A549 (cell line): ENCODE measurements at regions not wholly inside any gene's neighbourhood (a gene's known extent, or its start where the extent isn't known, plus 50 kb on each side); places are given as distances from the start of the nearest gene placed in this dataset.
"Not testable (repeated sequence)": the region's sequence is repeated elsewhere in the genome, so short reads cannot be mapped to it uniquely, and the experiment has no call there.

Source experiments
- ATAC-seq, 2 experiments: fragments of 200-7000 bp in 1 of 2; fragments of >200 bp in 1 of 2; cut with Nextera tagmentation in 1 of 2; cut with Tn5 transposase in 1 of 2; 3 replicates each; pipeline versions ENCODE4 v1.8.0 to v1.9.1; 2018 to 2020; ENCODE audit warnings: mild to moderate bottlenecking in 1 of 2, moderate library complexity in 1 of 2
- CTCF ChIA-PET: fragments of 300-600 bp; sonication (Branson Sonifier 250); formaldehyde crosslinking; extraction: SDS; loops from one replicate; lab custom pipeline; 2021; ENCODE audit warnings: antibody characterized with exemption, inconsistent platforms; lab: Yijun Ruan, JAX
- POLR2A ChIA-PET: fragments of 350-600 bp; formaldehyde crosslinking; extraction: SDS; loops from one replicate; lab custom pipeline; 2021; ENCODE audit warnings: antibody characterized with exemption, inconsistent platforms; lab: Yijun Ruan, JAX
- DNase-seq, 2 experiments: peaks; one replicate each; pipeline versions ENCODE4 v3.0.0 to v3.0.0-alpha.2; 2011 to 2016; ENCODE audit warnings: low read depth in 1 of 2, low spot score in 1 of 2
- FAIRE-seq: peaks from 2 replicates; lab custom pipeline; 2011; peaks lifted over from hg19 to GRCh38; lab: Jason Lieb, UNC
- H3K27ac ChIP-seq, 2 experiments: fragments of >200 bp; sonication (Bioruptor Twin); formaldehyde crosslinking; 3 replicates each; pipeline ENCODE4 v1.5.1; 2016 to 2017
- H3K4me1 ChIP-seq: fragments of >200 bp; sonication (Bioruptor Twin); formaldehyde crosslinking; 3 replicates; pipeline ENCODE4 v1.6.1; 2016
- H3K4me2 ChIP-seq: fragments of >200 bp; sonication (Bioruptor Twin); formaldehyde crosslinking; 3 replicates; pipeline ENCODE4 v1.6.1; 2016
- H3K4me3 ChIP-seq: fragments of >200 bp; sonication (Bioruptor Twin); formaldehyde crosslinking; 3 replicates; pipeline ENCODE4 v1.5.1; 2016
- H3K9me3 ChIP-seq: fragments of >200 bp; sonication (Bioruptor Twin); formaldehyde crosslinking; 3 replicates; pipeline ENCODE4 v1.6.1; 2016
- BHLHE40 ChIP-seq: IDR thresholded peaks from 2 replicates; pipeline ENCODE4 v1.6.1; 2012; ENCODE audit warnings: low read depth, low read length, inconsistent platforms
- CHD4 ChIP-seq: fragments of 200-600 bp; sonication (generic); IDR thresholded peaks from 2 replicates; pipeline ENCODE4 v1.6.1; 2016; ENCODE audit warnings: antibody characterized with exemption, mild to moderate bottlenecking, borderline replicate concordance
- EP300 ChIP-seq, 2 experiments: fragments of >200 bp; sonication (Bioruptor Twin); formaldehyde crosslinking; IDR thresholded peaks; 2 replicates in 1 of 2; 3 replicates in 1 of 2; pipeline ENCODE4 v1.6.1; 2016 to 2017
- FOSB ChIP-seq: fragments of 250-450 bp; sonication (Bioruptor Pico); IDR thresholded peaks from 2 replicates; pipeline ENCODE4 v1.5.0; 2020; ENCODE audit warnings: mild to moderate bottlenecking, moderate library complexity
- FOSL2 ChIP-seq, 2 experiments: fragments of 450-650 bp in 1 of 2; fragments of >200 bp in 1 of 2; sonication (Bioruptor Twin) in 1 of 2; formaldehyde crosslinking; IDR thresholded peaks; 2 replicates each; pipeline versions ENCODE4 v1.5.0 to v1.6.1; 2016 to 2020; ENCODE audit warnings: mild to moderate bottlenecking in 1 of 2, moderate library complexity in 1 of 2
- FOXS1 ChIP-seq: fragments of 250-450 bp; sonication (Bioruptor Pico); IDR thresholded peaks from 2 replicates; pipeline ENCODE4 v1.5.0; 2020; ENCODE audit warnings: mild to moderate bottlenecking, moderate library complexity
- HEYL ChIP-seq: fragments of 250-450 bp; sonication (Bioruptor Pico); IDR thresholded peaks from 2 replicates; pipeline ENCODE4 v1.8.0; 2021; ENCODE audit warnings: mild to moderate bottlenecking, moderate library complexity
- HOXB5 ChIP-seq: fragments of 250-450 bp; sonication (Bioruptor Pico); IDR thresholded peaks from 2 replicates; pipeline ENCODE4 v1.5.0; 2020; ENCODE audit warnings: mild to moderate bottlenecking, moderate library complexity
- JUNB ChIP-seq: fragments of >200 bp; sonication (Bioruptor Twin); formaldehyde crosslinking; IDR thresholded peaks from 2 replicates; pipeline ENCODE4 v1.6.1; 2016
- KDM1A ChIP-seq: fragments of 200-600 bp; sonication (generic); IDR thresholded peaks from 2 replicates; pipeline ENCODE4 v1.6.1; 2016; ENCODE audit warnings: low read depth, mild to moderate bottlenecking
- KDM5A ChIP-seq: fragments of 200-600 bp; sonication (generic); IDR thresholded peaks from 2 replicates; pipeline ENCODE4 v1.6.1; 2016; ENCODE audit warnings: antibody characterized with exemption, mild to moderate bottlenecking
- MAFK ChIP-seq: fragments of 450-650 bp; IDR thresholded peaks from 2 replicates; pipeline ENCODE4 v1.6.1; 2014; ENCODE audit not compliant: partially characterized antibody
- MAZ ChIP-seq: fragments of 150-350 bp; IDR thresholded peaks from 2 replicates; pipeline ENCODE4 v1.6.1; 2014; ENCODE audit warnings: antibody characterized with exemption, low read depth, low read length, borderline replicate concordance
- MYC ChIP-seq: IDR thresholded peaks from 2 replicates; pipeline ENCODE4 v1.6.1; 2012; ENCODE audit warnings: mild to moderate bottlenecking, inconsistent platforms, low read length, improper control_type of control experiment, borderline replicate concordance
- NR3C1 ChIP-seq: fragments of >200 bp; sonication (Bioruptor Twin); formaldehyde crosslinking; IDR thresholded peaks from 3 replicates; pipeline ENCODE4 v1.6.1; 2017
- RNF2 ChIP-seq: fragments of 200-600 bp; sonication (generic); IDR thresholded peaks from 2 replicates; pipeline ENCODE4 v1.6.1; 2016; ENCODE audit warnings: low read depth, mild to moderate bottlenecking, antibody characterized with exemption, moderate library complexity, borderline replicate concordance
- WGBS: methylation state at CpG from one replicate; pipeline ENCODE4 v1.1.6; 2017; ENCODE audit errors: missing lambda C conversion rate; 5-methylcytosine and 5-hydroxymethylcytosine counted together
- TF ChIP-seq, protein P1 (sequence below): IDR thresholded peaks from 2 replicates; pipeline ENCODE4 v1.6.1; 2012
- TF ChIP-seq, protein P2 (sequence below): fragments of >200 bp; sonication (Bioruptor Twin); formaldehyde crosslinking; IDR thresholded peaks from 2 replicates; pipeline ENCODE4 v1.6.1; 2016
- TF ChIP-seq, protein P3 (sequence below): fragments of 450-650 bp; IDR thresholded peaks from 2 replicates; pipeline ENCODE4 v1.6.1; 2014; ENCODE audit warnings: antibody characterized with exemption
- TF ChIP-seq, protein P4 (sequence below): fragments of 250-450 bp; sonication (Bioruptor Pico); IDR thresholded peaks from 2 replicates; pipeline ENCODE4 v1.5.0; 2020; ENCODE audit warnings: low read depth, mild to moderate bottlenecking, moderate library complexity
- TF ChIP-seq, protein P5 (sequence below): IDR thresholded peaks from 2 replicates; pipeline ENCODE4 v1.6.1; 2012
- TF ChIP-seq, protein P6 (sequence below): fragments of 200-600 bp; sonication (generic); IDR thresholded peaks from 2 replicates; pipeline ENCODE4 v1.6.1; 2016; ENCODE audit warnings: antibody characterized with exemption, mild to moderate bottlenecking, moderate library complexity

DNA sequence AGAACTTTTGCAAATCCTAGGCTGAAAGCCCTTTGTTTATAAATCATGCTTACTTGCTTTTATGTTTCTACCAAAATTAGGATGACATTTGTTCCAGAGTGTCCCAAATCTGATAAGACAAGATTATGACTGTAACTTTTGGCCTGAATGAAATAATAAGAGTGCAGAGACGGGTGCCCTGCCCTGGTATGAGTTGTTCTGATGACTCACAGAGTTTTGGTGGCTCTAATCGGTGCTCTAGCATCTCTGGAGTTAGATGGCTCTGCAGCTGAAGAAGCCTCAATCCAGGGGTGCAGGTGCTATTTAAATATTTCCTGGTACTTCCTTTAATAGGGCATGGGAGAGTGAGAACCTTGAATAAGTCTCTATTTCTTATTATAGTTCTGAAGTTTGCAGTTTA, 102.2 kb upstream of the ELMO1 start:
- no peak overlapping the region for H3K27ac ChIP-seq
- ChIA-PET CTCF (no interaction called here), POLR2A (no interaction called here)
- H3K4me2 ChIP-seq = no peak overlapping the region
- 6% methylated on average over 2 of the region's 2 CpGs for WGBS
- no peak for FAIRE-seq
- H3K9me3 ChIP-seq = no peaks in the 10 kb centered on the region
- H3K4me3 ChIP-seq = no peak overlapping the region
- ATAC-seq = no peak
- no peak for DNase-seq
- TF ChIP-seq, protein P1, sequence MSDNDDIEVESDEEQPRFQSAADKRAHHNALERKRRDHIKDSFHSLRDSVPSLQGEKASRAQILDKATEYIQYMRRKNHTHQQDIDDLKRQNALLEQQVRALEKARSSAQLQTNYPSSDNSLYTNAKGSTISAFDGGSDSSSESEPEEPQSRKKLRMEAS = no peak
- TF ChIP-seq FOXS1 (CRISPR knock-in tag) (no peak), MAFK (no peak), HEYL (CRISPR knock-in tag) (no peak), EP300 (IDR thresholded peaks at IDR 0.05) (no peak), JUNB (no peak)
- TF ChIP-seq, protein P2, sequence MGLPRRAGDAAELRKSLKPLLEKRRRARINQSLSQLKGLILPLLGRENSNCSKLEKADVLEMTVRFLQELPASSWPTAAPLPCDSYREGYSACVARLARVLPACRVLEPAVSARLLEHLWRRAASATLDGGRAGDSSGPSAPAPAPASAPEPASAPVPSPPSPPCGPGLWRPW = no peak
- no peaks in the 10 kb centered on the region for H3K4me1 ChIP-seq

DNA sequence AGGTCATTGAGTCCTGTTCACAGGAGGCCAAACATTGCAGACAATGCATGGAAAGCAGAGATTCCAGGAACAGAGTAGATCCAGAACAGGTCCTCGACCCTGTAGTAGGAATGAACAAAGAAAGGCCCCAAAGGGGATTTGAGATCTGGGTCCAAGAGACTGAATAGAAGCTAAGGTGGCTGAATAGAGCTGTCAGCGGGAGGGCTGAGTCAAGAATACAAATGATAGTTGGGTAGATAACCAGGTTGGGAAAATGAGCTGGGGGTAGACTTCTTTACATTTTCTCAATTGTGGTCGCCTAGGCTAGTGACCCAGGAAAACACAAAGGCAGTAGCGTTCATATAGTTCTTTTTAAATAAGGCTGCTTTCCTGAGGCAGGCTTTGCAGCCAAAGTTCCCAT, 103.4 kb upstream of the ELMO1 start:
- ChIA-PET CTCF (no interaction called here), POLR2A (no interaction called here)
- no peak for FAIRE-seq
- Histone ChIP-seq H3K27ac (no peak overlapping the region), H3K4me1 (no peaks in the 10 kb centered on the region), H3K4me3 (no peak overlapping the region), H3K9me3 (no peaks in the 10 kb centered on the region), H3K4me2 (no peak overlapping the region)
- TF ChIP-seq, protein P3, sequence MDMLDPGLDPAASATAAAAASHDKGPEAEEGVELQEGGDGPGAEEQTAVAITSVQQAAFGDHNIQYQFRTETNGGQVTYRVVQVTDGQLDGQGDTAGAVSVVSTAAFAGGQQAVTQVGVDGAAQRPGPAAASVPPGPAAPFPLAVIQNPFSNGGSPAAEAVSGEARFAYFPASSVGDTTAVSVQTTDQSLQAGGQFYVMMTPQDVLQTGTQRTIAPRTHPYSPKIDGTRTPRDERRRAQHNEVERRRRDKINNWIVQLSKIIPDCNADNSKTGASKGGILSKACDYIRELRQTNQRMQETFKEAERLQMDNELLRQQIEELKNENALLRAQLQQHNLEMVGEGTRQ = no peak
- TF ChIP-seq, protein P2 = no peak
- TF ChIP-seq KDM5A = no peak
- TF ChIP-seq RNF2 = no peak
- no peak for TF ChIP-seq CHD4
- no peak for TF ChIP-seq FOSL2 (IDR thresholded peaks at IDR 0.05)
- no peak for TF ChIP-seq FOSL2 (CRISPR knock-in tag; IDR thresholded peaks at IDR 0.05)
- TF ChIP-seq, protein P4, sequence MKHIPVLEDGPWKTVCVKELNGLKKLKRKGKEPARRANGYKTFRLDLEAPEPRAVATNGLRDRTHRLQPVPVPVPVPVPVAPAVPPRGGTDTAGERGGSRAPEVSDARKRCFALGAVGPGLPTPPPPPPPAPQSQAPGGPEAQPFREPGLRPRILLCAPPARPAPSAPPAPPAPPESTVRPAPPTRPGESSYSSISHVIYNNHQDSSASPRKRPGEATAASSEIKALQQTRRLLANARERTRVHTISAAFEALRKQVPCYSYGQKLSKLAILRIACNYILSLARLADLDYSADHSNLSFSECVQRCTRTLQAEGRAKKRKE (CRISPR knock-in tag) = no peak
- WGBS = 36% methylated on average over 4 of the region's 4 CpGs
- no peak for DNase-seq
- ATAC-seq = no peak

DNA sequence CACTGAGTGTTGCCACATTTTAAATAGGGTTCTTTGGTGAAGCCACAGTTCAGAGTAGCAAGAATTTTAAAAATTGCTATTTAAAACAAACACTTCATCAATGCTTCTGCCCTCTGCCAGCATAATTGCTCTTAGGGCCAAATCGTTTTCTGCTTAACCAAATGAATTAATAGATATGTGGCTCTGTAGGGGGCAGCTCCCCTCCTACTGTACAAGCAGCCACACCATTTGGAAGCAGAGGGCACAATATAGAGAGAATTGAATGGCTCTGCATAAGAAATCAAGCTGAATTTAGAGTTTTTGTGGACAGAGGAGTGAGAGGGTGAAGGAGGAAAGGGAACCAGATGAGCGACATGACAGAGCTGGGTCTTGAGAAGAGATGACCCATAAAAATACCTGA, 103.8 kb upstream of the ELMO1 start:
- H3K27ac ChIP-seq, POLR2A ChIA-PET: not testable (repeated sequence)

DNA sequence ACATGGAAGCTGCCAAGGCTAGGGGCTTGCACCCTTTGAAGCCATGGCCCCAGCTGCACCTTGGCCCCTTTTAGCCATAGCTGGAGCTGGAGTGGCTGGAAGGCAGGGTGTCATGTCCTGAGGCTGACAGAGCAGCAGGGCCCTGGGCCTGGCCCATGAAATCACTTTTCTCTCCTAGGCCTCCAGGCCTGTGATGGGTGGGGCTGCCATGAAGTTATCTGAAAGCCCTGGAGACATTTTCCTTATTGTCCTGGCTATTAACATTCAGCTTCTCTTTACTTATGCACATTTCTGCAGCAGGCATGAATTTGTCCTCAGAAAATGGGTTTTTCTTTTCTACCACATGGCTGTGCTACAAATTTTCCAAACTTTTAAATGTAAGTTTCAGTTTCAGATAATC, 106.9 kb upstream of the ELMO1 start:
- Histone ChIP-seq H3K9me3 (no peaks in the 10 kb centered on the region), H3K4me1 (peaks cover 5% of the 10 kb centered on the region; the same call in 1 of the 3 replicates), H3K4me2 (no peak overlapping the region), H3K27ac (no peak overlapping the region), H3K4me3 (no peak overlapping the region)
- ChIA-PET CTCF (no interaction called here), POLR2A (no interaction called here)
- DNase-seq (no peak), ATAC-seq (no peak), FAIRE-seq (no peak)
- no peak for TF ChIP-seq BHLHE40
- no peak for TF ChIP-seq HOXB5 (CRISPR knock-in tag)
- TF ChIP-seq, protein P5, sequence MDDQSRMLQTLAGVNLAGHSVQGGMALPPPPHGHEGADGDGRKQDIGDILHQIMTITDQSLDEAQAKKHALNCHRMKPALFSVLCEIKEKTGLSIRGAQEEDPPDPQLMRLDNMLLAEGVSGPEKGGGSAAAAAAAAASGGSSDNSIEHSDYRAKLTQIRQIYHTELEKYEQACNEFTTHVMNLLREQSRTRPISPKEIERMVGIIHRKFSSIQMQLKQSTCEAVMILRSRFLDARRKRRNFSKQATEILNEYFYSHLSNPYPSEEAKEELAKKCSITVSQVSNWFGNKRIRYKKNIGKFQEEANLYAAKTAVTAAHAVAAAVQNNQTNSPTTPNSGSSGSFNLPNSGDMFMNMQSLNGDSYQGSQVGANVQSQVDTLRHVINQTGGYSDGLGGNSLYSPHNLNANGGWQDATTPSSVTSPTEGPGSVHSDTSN = no peak
- no peak for TF ChIP-seq KDM5A
- no peak for TF ChIP-seq KDM1A
- no peak for TF ChIP-seq FOSB (CRISPR knock-in tag)
- no peak for TF ChIP-seq MAZ
- TF ChIP-seq, protein P6, sequence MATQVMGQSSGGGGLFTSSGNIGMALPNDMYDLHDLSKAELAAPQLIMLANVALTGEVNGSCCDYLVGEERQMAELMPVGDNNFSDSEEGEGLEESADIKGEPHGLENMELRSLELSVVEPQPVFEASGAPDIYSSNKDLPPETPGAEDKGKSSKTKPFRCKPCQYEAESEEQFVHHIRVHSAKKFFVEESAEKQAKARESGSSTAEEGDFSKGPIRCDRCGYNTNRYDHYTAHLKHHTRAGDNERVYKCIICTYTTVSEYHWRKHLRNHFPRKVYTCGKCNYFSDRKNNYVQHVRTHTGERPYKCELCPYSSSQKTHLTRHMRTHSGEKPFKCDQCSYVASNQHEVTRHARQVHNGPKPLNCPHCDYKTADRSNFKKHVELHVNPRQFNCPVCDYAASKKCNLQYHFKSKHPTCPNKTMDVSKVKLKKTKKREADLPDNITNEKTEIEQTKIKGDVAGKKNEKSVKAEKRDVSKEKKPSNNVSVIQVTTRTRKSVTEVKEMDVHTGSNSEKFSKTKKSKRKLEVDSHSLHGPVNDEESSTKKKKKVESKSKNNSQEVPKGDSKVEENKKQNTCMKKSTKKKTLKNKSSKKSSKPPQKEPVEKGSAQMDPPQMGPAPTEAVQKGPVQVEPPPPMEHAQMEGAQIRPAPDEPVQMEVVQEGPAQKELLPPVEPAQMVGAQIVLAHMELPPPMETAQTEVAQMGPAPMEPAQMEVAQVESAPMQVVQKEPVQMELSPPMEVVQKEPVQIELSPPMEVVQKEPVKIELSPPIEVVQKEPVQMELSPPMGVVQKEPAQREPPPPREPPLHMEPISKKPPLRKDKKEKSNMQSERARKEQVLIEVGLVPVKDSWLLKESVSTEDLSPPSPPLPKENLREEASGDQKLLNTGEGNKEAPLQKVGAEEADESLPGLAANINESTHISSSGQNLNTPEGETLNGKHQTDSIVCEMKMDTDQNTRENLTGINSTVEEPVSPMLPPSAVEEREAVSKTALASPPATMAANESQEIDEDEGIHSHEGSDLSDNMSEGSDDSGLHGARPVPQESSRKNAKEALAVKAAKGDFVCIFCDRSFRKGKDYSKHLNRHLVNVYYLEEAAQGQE = no peak
- TF ChIP-seq MYC = no peak
- TF ChIP-seq, protein P2 = no peak
- no peak for TF ChIP-seq NR3C1

More for the DNA sequence above, 103.8 kb upstream of the ELMO1 start:
- DNase-seq, H3K4me3 ChIP-seq, CTCF ChIA-PET, FAIRE-seq, H3K4me1 ChIP-seq, H3K9me3 ChIP-seq, H3K4me2 ChIP-seq, ATAC-seq: not testable (repeated sequence)
- WGBS = 9% methylated on average over 2 of the region's 2 CpGs
